ENCODE measurements at regions not wholly inside any gene's neighbourhood (a gene's known extent, or its start where the extent isn't known, plus 50 kb on each side); places are given as distances from the start of the nearest gene placed in this dataset.

- TF ChIP-seq, protein P1, sequence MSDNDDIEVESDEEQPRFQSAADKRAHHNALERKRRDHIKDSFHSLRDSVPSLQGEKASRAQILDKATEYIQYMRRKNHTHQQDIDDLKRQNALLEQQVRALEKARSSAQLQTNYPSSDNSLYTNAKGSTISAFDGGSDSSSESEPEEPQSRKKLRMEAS (IDR thresholded peaks at IDR 0.05): no peak
- TF ChIP-seq CTCF (IDR thresholded peaks at IDR 0.05 in 2 of 3, conservative IDR thresholded peaks at IDR 0.05 in 1 of 3; ENCODE audit: borderline replicate concordance in 1 of 3, insufficient read depth in 1 of 3, low read depth in 2 of 3, low read length in 2 of 3) (no peak), SIN3A (IDR thresholded peaks at IDR 0.05; ENCODE audit: low read depth) (no peak), POLR2A (IDR thresholded peaks at IDR 0.05; ENCODE audit: borderline replicate concordance, extremely low read depth, insufficient read depth, insufficient read length) (no peak), CEBPB (IDR thresholded peaks at IDR 0.05; ENCODE audit: low read depth) (no peak), CBX3 (IDR thresholded peaks at IDR 0.05; ENCODE audit: low read depth) (no peak), EZH2phosphoT487 (IDR thresholded peaks at IDR 0.05; ENCODE audit: borderline replicate concordance) (no peak), EZH2 (IDR thresholded peaks at IDR 0.05) (no peak), REST (IDR thresholded peaks at IDR 0.05; ENCODE audit: low read depth) (no peak), TCF7L2 (IDR thresholded peaks at IDR 0.05; ENCODE audit: borderline replicate concordance, extremely low read depth, insufficient read depth, insufficient read length) (no peak), ZBTB33 (IDR thresholded peaks at IDR 0.05; ENCODE audit: extremely low read depth, insufficient replicate concordance, low read length) (no peak), ZNF274 (IDR thresholded peaks at IDR 0.05; ENCODE audit: low read depth, low read length) (no peak)
Observed at GRCh38 chr11:113591117-113591516, 115.0 kb downstream of the TMPRSS5 start.

Measured in HCT116 (cell line).